Hepatocyte (in vitro differentiated cells): ENCODE measurements at regions not wholly inside any gene's neighbourhood (a gene's known extent, or its start where the extent isn't known, plus 50 kb on each side); places are given as distances from the start of the nearest gene placed in this dataset.

ENCODE experiments used
- DNase-seq: peaks from one replicate; pipeline ENCODE4 v3.0.0-alpha.2; 2016; ENCODE audit warnings: low spot score
- H2AFZ ChIP-seq: fragments of 200-600 bp; sonication (generic); 2 replicates; pipeline ENCODE4 v1.6.0; 2016; ENCODE audit warnings: antibody characterized with exemption, mild to moderate bottlenecking
- H3K27ac ChIP-seq: fragments of 200-600 bp; sonication (generic); 2 replicates; pipeline ENCODE4 v1.5.1; 2016; ENCODE audit warnings: mild to moderate bottlenecking
- H3K27me3 ChIP-seq: fragments of 200-600 bp; sonication (generic); 2 replicates; pipeline ENCODE4 v1.6.1; 2016
- H3K36me3 ChIP-seq: fragments of 200-600 bp; sonication (generic); replicated peaks from 2 replicates; pipeline ENCODE4 v1.5.1; 2016; ENCODE audit warnings: low read depth; ENCODE audit not compliant: insufficient read depth
- H3K4me1 ChIP-seq: fragments of 200-600 bp; sonication (generic); 2 replicates; pipeline ENCODE4 v1.5.1; 2016; ENCODE audit warnings: mild to moderate bottlenecking, moderate library complexity; ENCODE audit not compliant: insufficient read depth
- H3K4me2 ChIP-seq: fragments of 200-600 bp; sonication (generic); 2 replicates; pipeline ENCODE4 v1.6.0; 2016
- H3K4me3 ChIP-seq: fragments of 200-600 bp; sonication (generic); 2 replicates; pipeline ENCODE4 v1.5.1; 2016; ENCODE audit warnings: mild to moderate bottlenecking
- H3K79me2 ChIP-seq: fragments of 200-600 bp; sonication (generic); 2 replicates; pipeline ENCODE4 v1.6.0; 2017; ENCODE audit warnings: mild to moderate bottlenecking
- H3K9me2 ChIP-seq: fragments of 200-600 bp; sonication (generic); replicated peaks from 2 replicates; pipeline ENCODE4 v1.6.0; 2017; ENCODE audit warnings: mild to moderate bottlenecking; ENCODE audit not compliant: insufficient read depth
- H3K9me3 ChIP-seq: fragments of 200-600 bp; sonication (generic); 2 replicates; pipeline ENCODE4 v1.5.1; 2016; ENCODE audit warnings: low read depth, mild to moderate bottlenecking
- H4K20me1 ChIP-seq: fragments of 200-600 bp; sonication (generic); 2 replicates; pipeline ENCODE4 v1.6.0; 2016; ENCODE audit warnings: mild to moderate bottlenecking; ENCODE audit not compliant: insufficient read depth, poor library complexity, severe bottlenecking
- EZH2 ChIP-seq: fragments of 200-600 bp; sonication (generic); IDR thresholded peaks from 2 replicates; pipeline ENCODE4 v1.6.1; 2016; ENCODE audit warnings: antibody characterized with exemption, mild to moderate bottlenecking, borderline replicate concordance
- EZH2phosphoT487 ChIP-seq: fragments of 200-600 bp; sonication (generic); IDR thresholded peaks from one replicate; pipeline ENCODE4 v1.6.1; 2018; ENCODE audit warnings: antibody characterized with exemption, mild to moderate bottlenecking, low read depth, moderate library complexity; ENCODE audit not compliant: unreplicated experiment, severe bottlenecking
- whole genome bisulfite sequencing: methylation state at CpG from one replicate; pipeline ENCODE4 v1.1.6; 2016; ENCODE audit warnings: low lambda C conversion rate; ENCODE audit errors: missing lambda C conversion rate; 5-methylcytosine and 5-hydroxymethylcytosine counted together
- TF ChIP-seq, protein P1 (sequence below): fragments of 200-600 bp; sonication (generic); IDR thresholded peaks from 2 replicates; pipeline ENCODE4 v1.5.1; 2016; ENCODE audit warnings: antibody characterized with exemption, mild to moderate bottlenecking; ENCODE audit not compliant: poor library complexity

- no peak overlapping the region for H2AFZ ChIP-seq
- H3K4me2 ChIP-seq = peak overlapping the region; percentile 26
Observed at GRCh38 chr15:95087253-95087609, 855.9 kb downstream of the MCTP2 start.

GRCh38 chr15:95091444-95091843 lies 860.1 kb downstream of the MCTP2 start:
- Histone ChIP-seq H3K27ac (no peak overlapping the region), H3K4me2 (no peak overlapping the region), H3K4me3 (no peak overlapping the region), H3K9me3 (no peaks in the 10 kb centered on the region), H3K4me1 (peaks cover 9% of the 10 kb centered on the region), H2AFZ (no peak overlapping the region), H3K27me3 (no peaks in the 10 kb centered on the region), H3K9me2 (no peaks in the 10 kb centered on the region), H3K36me3 (no peaks in the 10 kb centered on the region), H3K79me2 (no peaks in the 10 kb centered on the region), H4K20me1 (no peaks in the 10 kb centered on the region)
- WGBS = 93% methylated on average over 14 of the region's 14 CpGs
- no peak for DNase-seq
- TF ChIP-seq EZH2 = no peak
- no peak for TF ChIP-seq EZH2phosphoT487
- TF ChIP-seq, protein P1, sequence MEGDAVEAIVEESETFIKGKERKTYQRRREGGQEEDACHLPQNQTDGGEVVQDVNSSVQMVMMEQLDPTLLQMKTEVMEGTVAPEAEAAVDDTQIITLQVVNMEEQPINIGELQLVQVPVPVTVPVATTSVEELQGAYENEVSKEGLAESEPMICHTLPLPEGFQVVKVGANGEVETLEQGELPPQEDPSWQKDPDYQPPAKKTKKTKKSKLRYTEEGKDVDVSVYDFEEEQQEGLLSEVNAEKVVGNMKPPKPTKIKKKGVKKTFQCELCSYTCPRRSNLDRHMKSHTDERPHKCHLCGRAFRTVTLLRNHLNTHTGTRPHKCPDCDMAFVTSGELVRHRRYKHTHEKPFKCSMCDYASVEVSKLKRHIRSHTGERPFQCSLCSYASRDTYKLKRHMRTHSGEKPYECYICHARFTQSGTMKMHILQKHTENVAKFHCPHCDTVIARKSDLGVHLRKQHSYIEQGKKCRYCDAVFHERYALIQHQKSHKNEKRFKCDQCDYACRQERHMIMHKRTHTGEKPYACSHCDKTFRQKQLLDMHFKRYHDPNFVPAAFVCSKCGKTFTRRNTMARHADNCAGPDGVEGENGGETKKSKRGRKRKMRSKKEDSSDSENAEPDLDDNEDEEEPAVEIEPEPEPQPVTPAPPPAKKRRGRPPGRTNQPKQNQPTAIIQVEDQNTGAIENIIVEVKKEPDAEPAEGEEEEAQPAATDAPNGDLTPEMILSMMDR = no peak

More at GRCh38 chr15:95087253-95087609, 855.9 kb downstream of the MCTP2 start:
- TF ChIP-seq EZH2phosphoT487 = no peak
- no peak for TF ChIP-seq EZH2
- TF ChIP-seq, protein P1 = no peak
- Histone ChIP-seq H4K20me1 (no peaks in the 10 kb centered on the region), H3K9me3 (no peaks in the 10 kb centered on the region), H3K79me2 (no peaks in the 10 kb centered on the region), H3K9me2 (no peaks in the 10 kb centered on the region), H3K27me3 (no peaks in the 10 kb centered on the region), H3K27ac (peak overlapping the region; percentile 69), H3K4me1 (peaks cover 17% of the 10 kb centered on the region), H3K36me3 (no peaks in the 10 kb centered on the region), H3K4me3 (no peak overlapping the region)
- DNase-seq = peak; percentile 26

- Histone ChIP-seq H3K27me3 (no peaks in the 10 kb centered on the region), H3K9me2 (no peaks in the 10 kb centered on the region), H3K79me2 (no peaks in the 10 kb centered on the region), H2AFZ (no peak overlapping the region), H3K27ac (no peak overlapping the region), H4K20me1 (no peaks in the 10 kb centered on the region), H3K4me3 (no peak overlapping the region), H3K36me3 (no peaks in the 10 kb centered on the region), H3K9me3 (no peaks in the 10 kb centered on the region), H3K4me2 (no peak overlapping the region), H3K4me1 (no peaks in the 10 kb centered on the region)
- DNase-seq = no peak
- TF ChIP-seq EZH2phosphoT487 (no peak), EZH2 (no peak)
- TF ChIP-seq, protein P1 = no peak
Observed at GRCh38 chr15:95095250-95095649, 863.9 kb downstream of the MCTP2 start.

GRCh38 chr15:95096651-95097050 lies 865.3 kb downstream of the MCTP2 start:
- Histone ChIP-seq H3K4me2 (no peak overlapping the region), H3K27me3 (no peaks in the 10 kb centered on the region), H3K79me2 (no peaks in the 10 kb centered on the region), H2AFZ (no peak overlapping the region), H3K27ac (no peak overlapping the region), H3K4me3 (no peak overlapping the region), H3K9me3 (no peaks in the 10 kb centered on the region), H4K20me1 (no peaks in the 10 kb centered on the region), H3K4me1 (no peaks in the 10 kb centered on the region), H3K9me2 (no peaks in the 10 kb centered on the region), H3K36me3 (no peaks in the 10 kb centered on the region)
- TF ChIP-seq EZH2 = no peak
- TF ChIP-seq, protein P1 = no peak
- no peak for TF ChIP-seq EZH2phosphoT487
- WGBS = 93% methylated on average over 6 of the region's 6 CpGs
- DNase-seq = no peak
